ENCODE measurements at regions not wholly inside any gene's neighbourhood (a gene's known extent, or its start where the extent isn't known, plus 50 kb on each side); places are given as distances from the start of the nearest gene placed in this dataset.

GRCh38 chr5:161157925-161158324, 305.9 kb upstream of the ATP10B start (continued):
- no peak for TF ChIP-seq REST (IDR thresholded peaks at IDR 0.05; ENCODE audit: low read depth)

GRCh38 chr5:161155451-161155850, 303.4 kb upstream of the ATP10B start:
- Histone ChIP-seq H3K27ac (ENCODE audit: low read depth, low read length) (no peak overlapping the region), H4K20me1 (ENCODE audit: insufficient read depth) (no peaks in the 10 kb centered on the region), H3K9me3 (ENCODE audit: control insufficient read depth in 1 of 2, insufficient read depth in 1 of 2, low read depth in 1 of 2, low read length in 2 of 2) (peaks cover 4 to 7% of the 10 kb centered on the region in 2 experiments; a peak in 2 of 4 replicates), H3K36me3 (ENCODE audit: control insufficient read depth in 1 of 2, insufficient read depth in 2 of 2, low read length in 2 of 2) (no peaks in the 10 kb centered on the region), H3K79me2 (ENCODE audit: insufficient read depth, low read length) (no peaks in the 10 kb centered on the region), H3K27me3 (ENCODE audit: insufficient read depth, low read length) (no peaks in the 10 kb centered on the region), H3K9ac (ENCODE audit: low read length) (no peak overlapping the region), H2AFZ (ENCODE audit: low read depth, low read length, poor library complexity, severe bottlenecking) (no peak overlapping the region), H3K4me1 (ENCODE audit: control insufficient read depth in 1 of 2, insufficient read depth in 2 of 2, low read length in 2 of 2) (no peaks in the 10 kb centered on the region), H3K9me2 (ENCODE audit: insufficient read depth) (no peaks in the 10 kb centered on the region), H3K4me2 (ENCODE audit: low read length) (no peak overlapping the region), H3K4me3 (replicated peaks in 1 of 2; ENCODE audit: low read depth in 1 of 2, low read length in 2 of 2) (no peak overlapping the region)
- ChIA-PET CTCF (no interaction called here), POLR2A (no interaction called here), RAD21 (ENCODE audit: low non-redundant PET in 1 of 2, low total read pairs in 2 of 2, uncharacterized antibody in 2 of 2, unreplicated experiment in 2 of 2) (no interaction called here)
- TF ChIP-seq ELF1 (IDR thresholded peaks at IDR 0.05; ENCODE audit: borderline replicate concordance, low read depth) (no peak), TCF7L2 (IDR thresholded peaks at IDR 0.05; ENCODE audit: borderline replicate concordance, extremely low read depth, insufficient read depth, insufficient read length) (no peak), ZFX (IDR thresholded peaks at IDR 0.05) (no peak), ZBTB33 (IDR thresholded peaks at IDR 0.05; ENCODE audit: extremely low read depth, insufficient replicate concordance, low read length) (no peak), SP1 (IDR thresholded peaks at IDR 0.05; ENCODE audit: low read depth) (no peak), MAX (IDR thresholded peaks at IDR 0.05) (no peak), SIN3A (IDR thresholded peaks at IDR 0.05; ENCODE audit: low read depth) (no peak), RAD21 (IDR thresholded peaks at IDR 0.05; ENCODE audit: low read depth) (no peak), CEBPB (IDR thresholded peaks at IDR 0.05; ENCODE audit: low read depth) (no peak), CBX3 (IDR thresholded peaks at IDR 0.05; ENCODE audit: low read depth) (no peak), SRF (IDR thresholded peaks at IDR 0.05; ENCODE audit: low read depth) (no peak), EGR1 (IDR thresholded peaks at IDR 0.05; ENCODE audit: low read depth) (no peak), ATF3 (IDR thresholded peaks at IDR 0.05) (no peak), POLR2A (IDR thresholded peaks at IDR 0.05; ENCODE audit: borderline replicate concordance, extremely low read depth, insufficient read depth, insufficient read length) (no peak)
- no TSS peak for BruUV-seq (replicated peaks)
- intact Hi-C loops (cut with micrococcal nuclease) = no loop called here
- DNase-seq (ENCODE audit: low read depth, low spot score) (no peak), ATAC-seq (no peak)

Measured in HCT116 (cell line).